ENCODE measurements at regions not wholly inside any gene's neighbourhood (a gene's known extent, or its start where the extent isn't known, plus 50 kb on each side); places are given as distances from the start of the nearest gene placed in this dataset.

DNA sequence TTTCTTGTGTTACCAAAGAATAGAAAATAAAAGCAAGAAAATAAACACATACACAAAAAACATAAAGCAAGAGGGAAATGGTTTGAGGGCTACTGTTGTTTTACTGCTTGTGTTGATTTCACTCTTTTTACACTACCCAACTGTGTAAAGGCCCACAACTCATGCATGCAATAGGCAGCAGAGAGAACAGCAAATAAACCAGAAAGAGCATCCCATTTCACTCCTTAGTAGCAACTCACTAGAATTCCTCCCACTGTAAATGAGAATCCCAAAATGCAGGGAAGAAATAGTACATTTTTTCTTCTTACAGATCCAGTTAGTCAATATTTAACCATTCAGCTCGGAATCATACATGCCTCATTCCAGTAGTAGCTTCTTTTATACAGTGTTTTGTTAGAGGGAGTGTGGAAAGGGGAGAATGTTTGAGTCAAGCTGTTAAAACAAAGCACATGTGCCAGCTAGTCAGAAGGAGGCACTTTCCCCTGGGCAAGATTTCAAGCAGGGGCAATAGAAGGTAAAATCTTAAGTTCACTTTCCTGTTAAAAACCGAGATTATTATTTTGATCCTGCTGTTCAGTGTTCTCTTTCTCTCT is 147.2 kb upstream of the FAM98A start:
- Mint-ChIP-seq H3K27ac (no peak overlapping the region), H3K36me3 (no peaks in the 10 kb centered on the region), H3K27me3 (no peaks in the 10 kb centered on the region), H3K4me1 (no peaks in the 10 kb centered on the region), H3K4me3 (no peak overlapping the region), H3K9me3 (peaks cover 5% of the 10 kb centered on the region)
- DNase-seq: no peak
- no peak for ATAC-seq (ENCODE audit: low read depth)
- POLR2A ChIA-PET: no interaction called here

DNA sequence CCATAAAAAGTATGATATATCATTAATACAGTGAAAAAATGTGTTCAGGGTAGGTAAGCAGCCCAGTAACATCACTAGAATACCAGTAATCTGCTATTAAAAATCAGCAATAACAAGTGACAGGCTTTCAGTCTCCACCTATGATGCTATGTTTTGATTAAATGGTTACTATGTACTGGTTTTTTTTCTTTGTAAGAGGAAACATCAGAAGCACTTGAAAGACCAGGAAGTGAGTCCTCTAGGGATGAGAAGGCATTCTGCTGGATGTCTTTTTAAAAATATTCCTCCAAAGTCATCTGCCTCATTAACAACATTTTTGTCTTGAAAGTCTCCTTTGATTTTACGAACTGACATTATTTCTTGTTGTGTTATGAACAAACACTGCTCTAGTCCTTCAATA is 136.0 kb upstream of the FAM98A start:
- H3K4me1 Mint-ChIP-seq: no peaks in the 10 kb centered on the region
- no peak overlapping the region for H3K4me3 Mint-ChIP-seq
- ATAC-seq (ENCODE audit: low read depth): no peak
- H3K27ac Mint-ChIP-seq: no peak overlapping the region
- DNase-seq: no peak
- no peaks in the 10 kb centered on the region for H3K36me3 Mint-ChIP-seq
- POLR2A ChIA-PET: no interaction called here
- H3K27me3 Mint-ChIP-seq: no peaks in the 10 kb centered on the region
- no peaks in the 10 kb centered on the region for H3K9me3 Mint-ChIP-seq

DNA sequence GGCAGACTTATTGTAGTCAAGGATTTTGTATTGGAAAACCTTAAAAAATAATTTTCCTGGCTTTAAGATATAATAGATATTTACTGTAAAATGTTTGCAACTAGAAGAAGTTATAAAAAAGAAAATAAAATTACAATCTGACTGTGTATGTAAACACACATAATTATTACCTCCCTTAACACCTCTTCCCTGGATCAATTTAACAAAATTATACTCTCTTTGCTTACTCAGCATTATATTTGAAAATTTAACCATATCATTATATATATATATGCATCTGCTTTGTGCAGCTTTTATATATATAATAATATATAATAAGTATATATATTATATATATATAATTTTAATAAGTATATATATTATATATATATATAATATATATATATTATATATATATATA is 131.7 kb upstream of the FAM98A start:
- no peaks in the 10 kb centered on the region for H3K4me1 Mint-ChIP-seq
- DNase-seq: no peak
- POLR2A ChIA-PET: no interaction called here
- H3K36me3 Mint-ChIP-seq: no peaks in the 10 kb centered on the region
- no peak for ATAC-seq (ENCODE audit: low read depth)
- H3K4me3 Mint-ChIP-seq: no peak overlapping the region
- H3K9me3 Mint-ChIP-seq: peaks cover 3% of the 10 kb centered on the region
- H3K27ac Mint-ChIP-seq: no peak overlapping the region
- no peaks in the 10 kb centered on the region for H3K27me3 Mint-ChIP-seq

DNA sequence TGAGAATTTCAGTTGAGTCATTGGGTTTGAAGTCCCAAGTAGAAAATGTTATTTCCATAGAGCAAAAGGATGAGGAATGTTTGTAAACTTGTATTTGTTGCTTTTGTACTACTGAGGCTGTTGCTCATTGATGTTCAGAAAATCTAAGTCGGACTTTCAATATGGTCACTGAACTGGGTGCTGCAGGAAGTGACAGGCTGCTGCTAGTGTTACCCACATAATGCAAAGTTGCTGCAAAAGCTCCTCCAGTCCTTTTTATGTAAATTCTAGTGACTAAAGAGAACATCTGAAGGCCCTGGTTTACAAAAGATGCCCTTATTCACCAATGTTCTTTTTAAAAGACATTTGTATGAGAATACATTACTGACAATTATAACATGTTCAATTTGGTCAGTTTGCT is 131.1 kb upstream of the FAM98A start:
- Mint-ChIP-seq H3K27ac (no peak overlapping the region), H3K36me3 (no peaks in the 10 kb centered on the region), H3K4me1 (no peaks in the 10 kb centered on the region), H3K4me3 (no peak overlapping the region), H3K27me3 (no peaks in the 10 kb centered on the region), H3K9me3 (peaks cover 3% of the 10 kb centered on the region)
- ATAC-seq (ENCODE audit: low read depth): no peak
- POLR2A ChIA-PET: no interaction called here
- DNase-seq: no peak

DNA sequence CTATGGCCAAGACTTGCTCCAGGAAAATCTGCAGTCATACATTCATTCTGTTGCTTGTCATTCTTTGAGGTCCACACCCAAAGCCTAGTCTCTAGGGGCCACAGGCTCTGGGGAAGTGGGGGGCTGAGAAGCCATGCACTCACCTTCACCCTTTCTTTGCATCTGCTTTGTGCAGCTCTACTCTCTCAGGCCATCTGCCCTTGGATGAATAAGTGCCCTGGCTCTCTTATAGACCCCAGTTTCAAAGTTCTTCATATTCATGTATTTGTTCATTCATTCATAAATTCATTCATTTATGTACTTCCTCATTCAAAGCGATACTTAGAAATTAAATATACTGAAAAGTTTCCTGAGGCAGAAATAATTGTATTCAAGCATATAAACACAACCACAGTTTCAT is 130.3 kb upstream of the FAM98A start:
- no peak overlapping the region for H3K4me3 Mint-ChIP-seq
- POLR2A ChIA-PET: no interaction called here
- H3K27me3 Mint-ChIP-seq: no peaks in the 10 kb centered on the region
- no peak overlapping the region for H3K27ac Mint-ChIP-seq
- H3K4me1 Mint-ChIP-seq: no peaks in the 10 kb centered on the region
- DNase-seq (no peak), ATAC-seq (ENCODE audit: low read depth) (no peak)
- H3K9me3 Mint-ChIP-seq: peaks cover 3% of the 10 kb centered on the region
- no peaks in the 10 kb centered on the region for H3K36me3 Mint-ChIP-seq

DNA sequence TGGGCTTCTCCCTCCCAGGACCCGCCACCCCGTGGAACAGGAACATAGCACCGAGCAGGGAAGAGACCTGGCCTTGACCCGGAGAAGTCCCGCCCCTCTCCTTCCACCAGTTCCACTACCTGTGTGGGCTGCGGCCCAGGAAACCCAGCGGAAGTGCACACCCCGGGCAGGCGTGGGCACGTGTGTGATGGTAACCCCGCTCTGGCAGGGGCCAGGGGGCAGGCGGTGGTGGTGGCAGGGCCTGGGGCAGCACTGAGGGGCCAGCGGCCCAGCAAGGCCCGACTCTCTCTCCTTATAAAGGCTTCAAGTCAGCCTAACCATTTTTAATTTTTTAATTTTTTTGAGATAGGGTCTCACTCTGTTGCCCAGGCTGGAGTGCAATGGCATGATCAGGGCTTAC is 129.0 kb upstream of the FAM98A start:
- POLR2A ChIA-PET: no interaction called here
- Mint-ChIP-seq H3K27me3 (peaks cover 3% of the 10 kb centered on the region), H3K4me3 (no peak overlapping the region), H3K36me3 (no peaks in the 10 kb centered on the region), H3K27ac (no peak overlapping the region), H3K4me1 (no peaks in the 10 kb centered on the region), H3K9me3 (peaks cover 3% of the 10 kb centered on the region)
- DNase-seq (no peak), ATAC-seq (ENCODE audit: low read depth) (no peak)

DNA sequence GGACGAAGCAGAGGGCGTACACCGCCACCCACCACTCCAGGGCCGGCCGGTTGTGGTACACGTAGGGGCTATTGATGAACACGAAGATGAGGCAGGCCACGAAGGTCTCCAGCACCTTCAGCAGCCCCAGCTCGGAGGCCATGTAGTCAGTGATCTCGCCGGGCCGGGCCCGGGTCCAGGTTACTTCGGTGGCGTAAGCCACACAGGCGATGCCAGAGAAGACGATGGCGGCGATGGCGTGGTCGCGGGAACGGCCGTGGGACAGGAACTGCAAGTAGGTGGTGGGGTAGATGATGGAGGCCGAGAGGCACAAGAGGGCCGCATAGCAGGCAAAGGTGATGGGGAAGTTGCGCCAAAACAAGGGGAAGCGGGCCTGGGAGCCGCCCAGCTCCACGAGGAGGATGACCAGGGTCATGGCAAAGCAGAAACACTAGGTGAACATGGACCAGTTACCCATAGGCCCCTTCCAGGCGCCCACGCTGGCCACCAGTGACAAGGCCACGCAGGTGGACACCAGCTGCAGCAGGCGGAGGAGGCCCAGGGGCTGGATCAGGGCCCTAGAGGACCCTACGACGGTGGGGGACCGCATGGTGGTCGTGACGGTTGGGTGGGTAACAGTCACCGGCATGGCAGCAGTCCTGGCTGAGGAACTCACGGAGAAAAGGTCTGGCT is 128.4 kb upstream of the FAM98A start:
- H3K4me1 Mint-ChIP-seq: no peaks in the 10 kb centered on the region
- H3K4me3 Mint-ChIP-seq: no peak overlapping the region
- peaks cover 3% of the 10 kb centered on the region for H3K27me3 Mint-ChIP-seq
- ATAC-seq (ENCODE audit: low read depth) (no peak), DNase-seq (no peak)
- H3K36me3 Mint-ChIP-seq: no peaks in the 10 kb centered on the region
- POLR2A ChIA-PET: no interaction called here
- H3K27ac Mint-ChIP-seq: no peak overlapping the region
- peaks cover 3% of the 10 kb centered on the region for H3K9me3 Mint-ChIP-seq

DNA sequence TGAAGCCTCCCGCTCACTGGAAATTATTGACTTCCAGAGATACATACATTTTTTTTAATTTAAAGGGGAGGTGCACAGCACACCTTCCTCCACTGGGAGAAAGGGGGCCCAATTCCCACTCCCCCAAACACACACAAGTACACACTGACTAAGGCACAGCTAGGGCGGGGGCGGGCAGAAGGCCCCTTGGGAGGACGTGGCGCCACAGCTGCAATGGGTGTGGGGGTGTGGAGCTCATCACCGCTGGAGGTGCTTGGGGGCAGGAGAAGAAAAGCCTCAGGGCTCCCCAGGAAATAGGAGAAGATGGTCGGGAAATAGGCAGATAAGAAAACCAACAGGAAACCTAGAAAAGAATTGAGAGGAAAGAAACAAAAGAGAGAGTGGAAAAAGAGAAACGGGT is 127.3 kb upstream of the FAM98A start:
- DNase-seq: no peak
- H3K4me3 Mint-ChIP-seq: no peak overlapping the region
- no peak overlapping the region for H3K27ac Mint-ChIP-seq
- no peak for ATAC-seq (ENCODE audit: low read depth)
- no peaks in the 10 kb centered on the region for H3K36me3 Mint-ChIP-seq
- peaks cover 3% of the 10 kb centered on the region for H3K9me3 Mint-ChIP-seq
- H3K4me1 Mint-ChIP-seq: no peaks in the 10 kb centered on the region
- POLR2A ChIA-PET: no interaction called here
- peaks cover 3% of the 10 kb centered on the region for H3K27me3 Mint-ChIP-seq

DNA sequence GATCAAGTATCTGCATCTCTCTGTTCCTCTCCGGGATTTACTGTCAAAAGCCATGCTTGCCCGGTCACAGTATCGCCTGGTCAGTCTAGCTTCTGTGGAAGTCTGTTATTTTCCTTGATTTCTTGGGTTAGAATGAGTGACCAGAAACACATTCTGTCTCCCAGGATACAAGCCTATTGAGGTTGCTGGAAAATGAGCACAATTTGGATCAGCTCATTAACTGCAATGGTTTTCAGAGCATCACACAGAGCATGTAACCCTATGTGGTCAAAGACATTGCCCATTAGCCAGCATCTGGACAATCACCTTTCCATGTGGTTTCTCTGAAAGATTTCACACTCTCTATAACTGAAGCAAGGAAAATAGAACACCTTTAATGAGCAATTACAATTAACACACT is 124.2 kb upstream of the FAM98A start:
- Mint-ChIP-seq H3K36me3 (no peaks in the 10 kb centered on the region), H3K27ac (no peak overlapping the region), H3K9me3 (peaks cover 3% of the 10 kb centered on the region), H3K27me3 (peaks cover 3% of the 10 kb centered on the region), H3K4me1 (no peaks in the 10 kb centered on the region), H3K4me3 (no peak overlapping the region)
- DNase-seq: no peak
- POLR2A ChIA-PET: no interaction called here
- ATAC-seq (ENCODE audit: low read depth): no peak

DNA sequence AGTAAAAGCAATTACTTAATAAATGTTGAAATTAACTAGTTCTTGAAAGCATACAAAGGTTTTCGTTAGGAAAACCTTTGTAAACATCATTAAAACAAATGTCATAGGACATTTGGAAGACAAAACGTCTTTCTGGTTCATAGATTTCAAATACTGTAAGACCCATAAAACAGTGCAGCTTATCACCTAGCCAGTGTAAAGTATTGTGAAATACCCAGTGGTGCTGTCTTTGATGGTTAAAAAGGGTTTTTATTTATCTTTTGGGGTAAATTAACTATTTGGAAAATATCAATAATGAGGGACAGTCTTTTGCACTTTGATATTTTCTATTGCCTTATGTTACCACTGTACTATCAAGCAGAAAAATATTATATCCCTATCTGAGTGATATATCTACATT is 120.0 kb upstream of the FAM98A start:
- no peak overlapping the region for H3K27ac Mint-ChIP-seq
- H3K36me3 Mint-ChIP-seq: no peaks in the 10 kb centered on the region
- no peak overlapping the region for H3K4me3 Mint-ChIP-seq
- ATAC-seq (ENCODE audit: low read depth) (no peak), DNase-seq (no peak)
- no peaks in the 10 kb centered on the region for H3K9me3 Mint-ChIP-seq
- H3K4me1 Mint-ChIP-seq: no peaks in the 10 kb centered on the region
- POLR2A ChIA-PET: no interaction called here
- peaks cover 5% of the 10 kb centered on the region for H3K27me3 Mint-ChIP-seq

DNA sequence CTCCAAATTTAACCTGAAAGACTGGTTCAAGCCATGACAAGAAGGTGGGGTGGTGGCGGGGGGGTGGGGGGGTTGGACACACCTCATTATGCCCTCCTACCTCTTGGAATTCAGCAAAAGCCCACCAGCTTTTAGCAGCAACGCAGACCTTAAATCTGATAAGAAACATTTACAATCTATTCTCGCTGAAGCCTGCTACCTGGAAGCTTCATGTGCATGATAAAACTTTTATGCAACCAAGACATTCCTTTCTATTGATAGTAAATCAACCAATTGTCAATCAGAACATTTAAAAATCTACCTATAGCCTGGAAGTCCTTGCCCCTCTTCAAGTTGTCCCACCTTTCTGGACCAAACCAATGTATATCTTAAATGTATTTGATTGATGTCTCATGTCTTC is 113.6 kb upstream of the FAM98A start:
- DNase-seq: no peak
- POLR2A ChIA-PET: no interaction called here
- no peaks in the 10 kb centered on the region for H3K4me1 Mint-ChIP-seq
- H3K27me3 Mint-ChIP-seq: peaks cover 2% of the 10 kb centered on the region
- H3K27ac Mint-ChIP-seq: no peak overlapping the region
- no peak overlapping the region for H3K4me3 Mint-ChIP-seq
- no peak for ATAC-seq (ENCODE audit: low read depth)
- H3K9me3 Mint-ChIP-seq: no peaks in the 10 kb centered on the region
- H3K36me3 Mint-ChIP-seq: no peaks in the 10 kb centered on the region

DNA sequence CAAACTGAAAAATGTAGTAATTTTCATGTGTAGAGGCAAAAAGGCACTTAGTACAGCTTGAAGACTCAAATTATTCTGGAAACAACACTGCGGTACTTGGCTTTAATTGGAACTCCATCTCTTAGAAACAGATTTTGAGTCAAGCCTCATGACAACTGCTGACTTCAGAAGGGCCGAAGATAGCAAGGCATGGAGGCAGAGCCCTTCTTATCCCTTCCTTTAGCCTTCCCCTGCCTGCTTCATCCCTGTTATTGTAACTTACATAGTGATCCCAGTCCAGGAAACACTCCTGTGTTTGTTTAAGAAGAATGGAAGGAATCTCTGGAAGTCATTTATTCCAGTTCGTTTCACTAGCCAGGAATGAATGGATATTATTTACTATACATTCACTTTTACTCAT is 110.9 kb upstream of the FAM98A start:
- DNase-seq: no peak

DNA sequence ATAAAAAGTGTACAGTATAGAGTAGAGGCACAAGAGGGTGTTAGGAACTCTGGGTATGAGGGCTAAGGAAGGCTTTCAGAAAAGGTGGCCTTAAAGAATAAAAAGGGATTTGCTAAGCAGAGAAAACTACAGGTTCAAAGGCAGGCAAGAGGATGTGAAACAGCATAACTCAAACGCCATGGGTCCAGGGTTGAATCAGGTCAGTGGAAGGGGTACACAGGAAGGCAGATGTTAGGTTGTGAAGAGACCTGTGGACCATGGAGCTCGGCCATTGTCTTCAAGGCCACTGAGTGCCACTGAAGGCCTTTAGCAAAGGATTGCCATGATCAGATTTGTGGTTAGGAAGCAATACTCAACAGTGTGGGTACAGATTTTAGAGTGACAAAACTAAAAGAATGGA is 108.2 kb upstream of the FAM98A start:
- DNase-seq: no peak
- no peak overlapping the region for H3K27ac Mint-ChIP-seq
- no peaks in the 10 kb centered on the region for H3K9me3 Mint-ChIP-seq
- no peaks in the 10 kb centered on the region for H3K36me3 Mint-ChIP-seq
- ATAC-seq (ENCODE audit: low read depth): no peak
- no peaks in the 10 kb centered on the region for H3K4me1 Mint-ChIP-seq
- POLR2A ChIA-PET: no interaction called here
- no peak overlapping the region for H3K4me3 Mint-ChIP-seq
- H3K27me3 Mint-ChIP-seq: peaks cover 2% of the 10 kb centered on the region

More for the DNA sequence above, 110.9 kb upstream of the FAM98A start:
- no peak overlapping the region for H3K4me3 Mint-ChIP-seq
- H3K4me1 Mint-ChIP-seq: no peaks in the 10 kb centered on the region
- ATAC-seq (ENCODE audit: low read depth): no peak
- H3K27me3 Mint-ChIP-seq: peaks cover 4% of the 10 kb centered on the region
- POLR2A ChIA-PET: no interaction called here
- no peak overlapping the region for H3K27ac Mint-ChIP-seq
- no peaks in the 10 kb centered on the region for H3K9me3 Mint-ChIP-seq
- H3K36me3 Mint-ChIP-seq: no peaks in the 10 kb centered on the region

DNA sequence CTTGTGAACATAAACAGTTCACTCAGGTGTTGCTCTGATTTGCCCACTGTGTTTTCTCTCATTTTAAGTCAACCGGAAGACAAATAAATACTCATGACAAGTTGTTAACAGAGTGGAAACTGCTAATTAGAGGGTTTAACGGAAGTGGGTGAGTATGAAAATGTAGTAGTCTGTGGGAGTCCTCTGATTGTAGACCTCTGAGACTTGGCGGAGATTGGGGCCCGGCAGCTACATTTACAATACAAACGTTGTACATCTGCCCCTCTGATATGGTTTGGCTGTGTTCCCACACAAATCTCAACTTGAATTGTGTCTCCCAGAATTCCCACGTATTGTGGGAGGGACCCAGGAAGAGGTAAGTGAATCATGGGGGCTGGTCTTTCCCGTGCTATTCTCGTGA is 107.3 kb upstream of the FAM98A start:
- no peak overlapping the region for H3K27ac Mint-ChIP-seq
- ATAC-seq (ENCODE audit: low read depth) (no peak), DNase-seq (no peak)
- no peak overlapping the region for H3K4me3 Mint-ChIP-seq
- H3K27me3 Mint-ChIP-seq: peaks cover 2% of the 10 kb centered on the region
- no peaks in the 10 kb centered on the region for H3K36me3 Mint-ChIP-seq
- H3K4me1 Mint-ChIP-seq: no peaks in the 10 kb centered on the region
- POLR2A ChIA-PET: no interaction called here
- H3K9me3 Mint-ChIP-seq: no peaks in the 10 kb centered on the region

DNA sequence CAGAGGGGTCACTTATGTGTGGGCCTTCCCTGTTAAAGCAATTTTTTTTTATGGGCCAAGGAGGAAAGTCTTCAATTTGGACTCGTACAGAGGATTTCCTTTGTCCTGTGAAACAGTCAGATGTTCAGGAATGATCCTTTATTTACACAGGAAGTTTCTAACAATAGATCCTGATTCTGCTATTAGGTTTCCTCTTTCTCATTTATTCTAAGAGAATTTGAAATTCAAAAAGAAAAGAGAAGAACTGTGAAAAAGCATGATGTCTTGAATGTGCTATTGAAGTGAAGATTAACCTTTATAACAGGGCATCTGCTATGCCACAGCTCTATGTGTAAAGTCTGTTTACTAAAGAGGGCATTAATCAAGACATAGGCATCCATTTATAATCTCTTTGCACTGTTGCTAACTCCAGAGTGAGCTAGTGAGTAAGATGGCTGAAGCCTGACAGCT is 105.3 kb upstream of the FAM98A start:
- Mint-ChIP-seq H3K9me3 (no peaks in the 10 kb centered on the region), H3K4me1 (no peaks in the 10 kb centered on the region), H3K27ac (no peak overlapping the region), H3K36me3 (no peaks in the 10 kb centered on the region), H3K27me3 (peaks cover 2% of the 10 kb centered on the region), H3K4me3 (no peak overlapping the region)
- ATAC-seq (ENCODE audit: low read depth): no peak
- POLR2A ChIA-PET: no interaction called here
- DNase-seq: no peak

Data from activated naive CD8-positive, alpha-beta T cell treated with anti-CD3 and anti-CD28 coated beads, Interleukin-2, amount 10 ng/mL, durations not matched to agents 7 days and 5 days (primary cell).